GM10248 (cell line): ENCODE measurements at regions not wholly inside any gene's neighbourhood (a gene's known extent, or its start where the extent isn't known, plus 50 kb on each side); places are given as distances from the start of the nearest gene placed in this dataset.

Experiments
- CTCF ChIA-PET: fragments of 300-600 bp; sonication (Branson Sonifier 250); formaldehyde crosslinking; extraction: SDS; loops from one replicate; lab custom pipeline; 2021; ENCODE audit warnings: antibody characterized with exemption; lab: Yijun Ruan, JAX
- POLR2A ChIA-PET: fragments of 350-650 bp; sonication (Branson Sonifier 250); formaldehyde crosslinking; extraction: SDS; loops from one replicate; lab custom pipeline; 2020; ENCODE audit warnings: antibody characterized with exemption; lab: Yijun Ruan, JAX
- DNase-seq: peaks from one replicate; pipeline ENCODE4 v3.0.0; 2012; ENCODE audit errors: extremely low spot score
- CTCF ChIP-seq: IDR thresholded peaks from 2 replicates; pipeline ENCODE4 v1.5.1; 2012; ENCODE audit warnings: mild to moderate bottlenecking, low read depth; ENCODE audit errors: extremely low read depth, missing control alignments, control extremely low read depth

GRCh38 chr6:44525761-44526351, 138.3 kb downstream of the CDC5L start:
- TF ChIP-seq CTCF, result no peak
- CTCF ChIA-PET, result interaction anchor here (1.4 kb wide), 1 partner anchor 50 kb away, joined by 3 read pairs; no protein-coding TSS in a partner anchor
- no peak for DNase-seq
- POLR2A ChIA-PET, result no interaction called here

GRCh38 chr6:44527181-44527580, 139.7 kb downstream of the CDC5L start:
- no peak for TF ChIP-seq CTCF
- DNase-seq, result no peak

GRCh38 chr6:44527583-44528369, 140.3 kb downstream of the CDC5L start:
- no peak for DNase-seq
- POLR2A ChIA-PET, result no interaction called here
- CTCF ChIA-PET, result no interaction called here
- no peak for TF ChIP-seq CTCF

More at GRCh38 chr6:44527181-44527580, 139.7 kb downstream of the CDC5L start:
- ChIA-PET CTCF (no interaction called here), POLR2A (no interaction called here)

- DNase-seq, result no peak
- ChIA-PET CTCF (no interaction called here), POLR2A (no interaction called here)
- TF ChIP-seq CTCF, result no peak
Measured at GRCh38 chr6:44528370-44528644, 140.8 kb downstream of the CDC5L start.

GRCh38 chr6:44528716-44529115, 141.2 kb downstream of the CDC5L start:
- no peak for TF ChIP-seq CTCF
- DNase-seq, result no peak
- ChIA-PET CTCF (no interaction called here), POLR2A (no interaction called here)

GRCh38 chr6:44529146-44529905, 141.8 kb downstream of the CDC5L start:
- CTCF ChIA-PET, result no interaction called here
- no peak for DNase-seq
- no peak for TF ChIP-seq CTCF
- POLR2A ChIA-PET, result no interaction called here
